ENCODE measurements at regions not wholly inside any gene's neighbourhood (a gene's known extent, or its start where the extent isn't known, plus 50 kb on each side); places are given as distances from the start of the nearest gene placed in this dataset.

- BruUV-seq (replicated peaks) = no TSS peak
- Histone ChIP-seq H3K27ac (ENCODE audit: insufficient read depth, low read depth, low read length) (no peak overlapping the region), H2AFZ (ENCODE audit: low read depth, low read length) (no peak overlapping the region), H3K9me1 (replicated peaks; ENCODE audit: control insufficient read depth, extremely low read depth, insufficient read depth, low read length) (no peaks in the 10 kb centered on the region), H3K4me1 (ENCODE audit: control insufficient read depth, extremely low read depth, insufficient read depth, low read length) (no peaks in the 10 kb centered on the region), H3K79me2 (ENCODE audit: control insufficient read depth, insufficient read depth, low read length) (no peaks in the 10 kb centered on the region), H3K9me3 (replicated peaks; ENCODE audit: control insufficient read depth, insufficient read depth, low read length) (no peaks in the 10 kb centered on the region), H3K9ac (replicated peaks; ENCODE audit: extremely low read depth, insufficient read depth, low read length) (no peak overlapping the region), H3K27me3 (ENCODE audit: control insufficient read depth in 2 of 2, insufficient read depth in 2 of 2, low read length in 2 of 2) (no peaks in the 10 kb centered on the region), H3K4me2 (ENCODE audit: insufficient read depth, low read length) (no peak overlapping the region), H3K4me3 (replicated peaks in 1 of 3; ENCODE audit: insufficient read depth in 1 of 3, low read depth in 1 of 3, low read length in 3 of 3) (no peak overlapping the region), H4K20me1 (replicated peaks; ENCODE audit: control insufficient read depth, extremely low read depth, insufficient read depth, low read length) (no peaks in the 10 kb centered on the region), H3K36me3 (ENCODE audit: control insufficient read depth in 2 of 2, extremely low read depth in 1 of 2, insufficient read depth in 2 of 2, low read length in 2 of 2) (no peaks in the 10 kb centered on the region)
- dilution Hi-C loops (cut with MboI; ENCODE audit: extremely low pct_ligation_motif_present, low sequenced_read_pairs) = no loop called here
- ChIA-PET POLR2A (no interaction called here), CTCF (no interaction called here)
- intact Hi-C loops (cut with micrococcal nuclease) = no loop called here
- TF ChIP-seq MAX (IDR thresholded peaks at IDR 0.05; ENCODE audit: insufficient read depth, insufficient read length) = no peak
- TF ChIP-seq, protein P1, sequence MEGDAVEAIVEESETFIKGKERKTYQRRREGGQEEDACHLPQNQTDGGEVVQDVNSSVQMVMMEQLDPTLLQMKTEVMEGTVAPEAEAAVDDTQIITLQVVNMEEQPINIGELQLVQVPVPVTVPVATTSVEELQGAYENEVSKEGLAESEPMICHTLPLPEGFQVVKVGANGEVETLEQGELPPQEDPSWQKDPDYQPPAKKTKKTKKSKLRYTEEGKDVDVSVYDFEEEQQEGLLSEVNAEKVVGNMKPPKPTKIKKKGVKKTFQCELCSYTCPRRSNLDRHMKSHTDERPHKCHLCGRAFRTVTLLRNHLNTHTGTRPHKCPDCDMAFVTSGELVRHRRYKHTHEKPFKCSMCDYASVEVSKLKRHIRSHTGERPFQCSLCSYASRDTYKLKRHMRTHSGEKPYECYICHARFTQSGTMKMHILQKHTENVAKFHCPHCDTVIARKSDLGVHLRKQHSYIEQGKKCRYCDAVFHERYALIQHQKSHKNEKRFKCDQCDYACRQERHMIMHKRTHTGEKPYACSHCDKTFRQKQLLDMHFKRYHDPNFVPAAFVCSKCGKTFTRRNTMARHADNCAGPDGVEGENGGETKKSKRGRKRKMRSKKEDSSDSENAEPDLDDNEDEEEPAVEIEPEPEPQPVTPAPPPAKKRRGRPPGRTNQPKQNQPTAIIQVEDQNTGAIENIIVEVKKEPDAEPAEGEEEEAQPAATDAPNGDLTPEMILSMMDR (IDR thresholded peaks at IDR 0.05; ENCODE audit: extremely low read depth in 1 of 2, insufficient read depth in 1 of 2, low read depth in 1 of 2, low read length in 2 of 2) = no peak
- TF ChIP-seq JUN (IDR thresholded peaks at IDR 0.05; ENCODE audit: borderline replicate concordance, insufficient read depth, insufficient read length, low read depth) = no peak
- no peak for TF ChIP-seq MYC (IDR thresholded peaks at IDR 0.05; ENCODE audit: low read depth, low read length)
- no peak for TF ChIP-seq GATA2 (IDR thresholded peaks at IDR 0.05; ENCODE audit: insufficient read depth, insufficient read length, low read depth, low read length)
- no peak for TF ChIP-seq FOS (IDR thresholded peaks at IDR 0.05; ENCODE audit: borderline replicate concordance, insufficient read depth, low read length)
- FAIRE-seq = no peak
- no peak for DNase-seq (ENCODE audit: low read depth, low spot score)
Measured at GRCh38 chr14:84013424-84013823, 1516.5 kb upstream of the FLRT2 start.

- Histone ChIP-seq H4K20me1 (replicated peaks; ENCODE audit: control insufficient read depth, extremely low read depth, insufficient read depth, low read length) (no peaks in the 10 kb centered on the region), H3K79me2 (ENCODE audit: control insufficient read depth, insufficient read depth, low read length) (no peaks in the 10 kb centered on the region), H3K9me3 (replicated peaks; ENCODE audit: control insufficient read depth, insufficient read depth, low read length) (no peaks in the 10 kb centered on the region), H3K27ac (ENCODE audit: insufficient read depth, low read depth, low read length) (no peak overlapping the region), H3K27me3 (ENCODE audit: control insufficient read depth in 2 of 2, insufficient read depth in 2 of 2, low read length in 2 of 2) (no peaks in the 10 kb centered on the region), H3K4me1 (ENCODE audit: control insufficient read depth, extremely low read depth, insufficient read depth, low read length) (peaks cover 4% of the 10 kb centered on the region), H3K4me2 (ENCODE audit: insufficient read depth, low read length) (no peak overlapping the region), H3K9me1 (replicated peaks; ENCODE audit: control insufficient read depth, extremely low read depth, insufficient read depth, low read length) (no peaks in the 10 kb centered on the region), H3K36me3 (ENCODE audit: control insufficient read depth in 2 of 2, extremely low read depth in 1 of 2, insufficient read depth in 2 of 2, low read length in 2 of 2) (no peaks in the 10 kb centered on the region), H2AFZ (ENCODE audit: low read depth, low read length) (no peak overlapping the region), H3K9ac (replicated peaks; ENCODE audit: extremely low read depth, insufficient read depth, low read length) (no peak overlapping the region), H3K4me3 (replicated peaks in 1 of 3; ENCODE audit: insufficient read depth in 1 of 3, low read depth in 1 of 3, low read length in 3 of 3) (no peak overlapping the region)
- DNase-seq (ENCODE audit: low read depth, low spot score) (no peak), FAIRE-seq (no peak)
- POLR2A ChIA-PET = no interaction called here
- TF ChIP-seq MAX (IDR thresholded peaks at IDR 0.05; ENCODE audit: insufficient read depth, insufficient read length) (no peak), GATA2 (IDR thresholded peaks at IDR 0.05; ENCODE audit: insufficient read depth, insufficient read length, low read depth, low read length) (no peak), POLR2A (IDR thresholded peaks at IDR 0.05; ENCODE audit: low read depth, low read length) (no peak), MYC (IDR thresholded peaks at IDR 0.05; ENCODE audit: low read depth, low read length) (no peak), FOS (IDR thresholded peaks at IDR 0.05; ENCODE audit: borderline replicate concordance, insufficient read depth, low read length) (no peak), JUN (IDR thresholded peaks at IDR 0.05; ENCODE audit: borderline replicate concordance, insufficient read depth, insufficient read length, low read depth) (no peak), POLR2AphosphoS5 (IDR thresholded peaks at IDR 0.05; ENCODE audit: insufficient read depth, low read depth, low read length) (no peak), EZH2 (IDR thresholded peaks at IDR 0.05; ENCODE audit: borderline replicate concordance, low read depth, low read length, severe bottlenecking) (no peak)
- TF ChIP-seq, protein P1 (IDR thresholded peaks at IDR 0.05; ENCODE audit: extremely low read depth in 1 of 2, insufficient read depth in 1 of 2, low read depth in 1 of 2, low read length in 2 of 2) = no peak
- dilution Hi-C loops (cut with MboI; ENCODE audit: extremely low pct_ligation_motif_present, low sequenced_read_pairs) = no loop called here
- intact Hi-C loops (cut with micrococcal nuclease) = no loop called here
- no TSS peak for BruUV-seq (replicated peaks)
- CTCF ChIA-PET = interaction anchor here (1.0 kb wide), 1 partner anchor 15 kb away, joined by 3 read pairs; no protein-coding TSS in a partner anchor
Measured at GRCh38 chr14:84017495-84017894, 1512.4 kb upstream of the FLRT2 start.
